Activated T-helper 1 cell treated with anti-CD3 and anti-CD28 coated beads, Interleukin-12 subunit alpha, Interleukin-12 subunit beta, Interleukin-2, Interleukin-4 antibody, amounts not matched to agents 30 ng/mL and 10 ng/mL and 1 ng/mL, durations not matched to agents 14 hours and 24 hours and 36 hours (primary cell): ENCODE measurements at regions not wholly inside any gene's neighbourhood (a gene's known extent, or its start where the extent isn't known, plus 50 kb on each side); places are given as distances from the start of the nearest gene placed in this dataset.
"Not testable (repeated sequence)": the region's sequence is repeated elsewhere in the genome, so short reads cannot be mapped to it uniquely, and the experiment has no call there.

Source experiments
- DNase-seq: peaks from one replicate; pipeline ENCODE4 v3.0.0; 2021; ENCODE audit warnings: low spot score
- H3K27ac Mint-ChIP-seq: one replicate; pipeline ENCODE4 v1.8.0; 2021; ENCODE audit warnings: mild to moderate bottlenecking, mixed read lengths
- H3K27me3 Mint-ChIP-seq: one replicate; pipeline ENCODE4 v1.8.0; 2022; ENCODE audit warnings: mild to moderate bottlenecking, moderate library complexity, mixed read lengths; ENCODE audit not compliant: insufficient read depth
- H3K36me3 Mint-ChIP-seq: one replicate; pipeline ENCODE4 v1.8.0; 2021; ENCODE audit warnings: low read depth, mixed read lengths
- H3K4me1 Mint-ChIP-seq: one replicate; pipeline ENCODE4 v1.8.0; 2021; ENCODE audit warnings: low read depth, mixed read lengths
- H3K4me3 Mint-ChIP-seq: one replicate; pipeline ENCODE4 v1.8.0; 2021; ENCODE audit warnings: mild to moderate bottlenecking, moderate library complexity, mixed read lengths
- H3K9me3 Mint-ChIP-seq: one replicate; pipeline ENCODE4 v1.8.0; 2021; ENCODE audit warnings: mixed read lengths
- intact Hi-C: fragments of 100-400 bp; cut with micrococcal nuclease; formaldehyde crosslinking; loops from one replicate; pipeline ENCODE4 v1.15.1; 2024

DNA sequence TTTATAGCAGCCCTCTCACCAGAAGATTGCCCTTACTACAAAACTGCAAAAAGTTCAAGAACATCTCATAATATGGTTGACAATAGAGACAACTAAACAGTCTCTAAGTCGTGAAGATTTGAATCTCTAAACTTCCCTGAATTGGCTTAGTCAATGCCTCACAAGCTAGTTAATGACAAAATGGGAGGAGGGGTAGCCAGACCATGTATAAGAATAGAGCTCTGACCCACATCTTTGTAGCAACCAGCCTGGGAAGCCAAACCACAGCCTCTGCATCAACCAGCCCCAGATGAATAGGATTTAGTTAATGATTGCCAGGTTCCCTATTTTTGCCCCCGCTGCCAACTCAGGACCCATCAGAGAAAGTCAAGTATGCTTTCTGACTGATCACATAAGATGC is 1265.9 kb upstream of the PCDH10 start:
- H3K27ac Mint-ChIP-seq, H3K4me3 Mint-ChIP-seq, H3K36me3 Mint-ChIP-seq, H3K27me3 Mint-ChIP-seq, H3K4me1 Mint-ChIP-seq, intact Hi-C loops, H3K9me3 Mint-ChIP-seq, DNase-seq: not testable (repeated sequence)

DNA sequence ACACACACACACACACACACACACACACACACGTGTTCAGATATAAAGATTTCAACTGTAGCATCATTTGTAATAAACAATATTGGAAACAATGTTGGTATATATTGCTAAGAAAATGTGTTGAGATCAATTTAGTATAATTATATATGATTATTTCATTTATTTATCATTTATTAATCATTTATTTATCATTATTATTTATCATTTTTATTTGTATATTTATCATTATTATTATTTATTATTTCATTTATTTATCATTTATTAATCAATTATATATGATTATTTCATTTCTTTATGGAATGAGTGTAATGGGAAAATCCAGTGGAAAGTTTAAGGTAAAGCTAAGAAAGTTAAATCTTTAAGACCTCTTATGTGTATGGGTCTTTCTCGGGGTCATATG is 1223.4 kb upstream of the PCDH10 start:
- H3K27ac Mint-ChIP-seq, result not testable (repeated sequence)

DNA sequence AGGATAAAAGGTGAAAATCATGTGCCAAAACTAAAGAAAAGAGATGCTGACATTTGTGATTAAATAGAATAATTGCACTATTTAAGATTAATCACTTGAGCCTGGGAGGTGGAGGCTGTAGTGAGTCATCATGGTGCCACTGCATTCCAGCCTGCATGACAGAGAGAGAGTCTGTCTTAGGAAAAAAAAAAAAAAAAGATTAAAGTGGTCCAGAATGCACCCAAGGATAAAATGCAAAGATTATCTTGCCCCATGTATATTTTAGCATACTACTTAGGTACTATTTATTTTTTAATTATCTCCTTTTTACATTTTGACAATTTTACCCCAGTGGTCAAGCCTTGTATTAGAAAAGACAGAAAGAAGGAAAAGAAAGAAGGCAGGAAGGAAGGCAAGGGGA is 1181.4 kb upstream of the PCDH10 start:
- H3K4me1 Mint-ChIP-seq, DNase-seq, intact Hi-C loops, H3K36me3 Mint-ChIP-seq, H3K9me3 Mint-ChIP-seq, H3K4me3 Mint-ChIP-seq, H3K27ac Mint-ChIP-seq, H3K27me3 Mint-ChIP-seq: not testable (repeated sequence)

More for the DNA sequence above, 1223.4 kb upstream of the PCDH10 start:
- H3K4me3 Mint-ChIP-seq, H3K27me3 Mint-ChIP-seq, H3K36me3 Mint-ChIP-seq, intact Hi-C loops, H3K9me3 Mint-ChIP-seq, DNase-seq, H3K4me1 Mint-ChIP-seq: not testable (repeated sequence)

DNA sequence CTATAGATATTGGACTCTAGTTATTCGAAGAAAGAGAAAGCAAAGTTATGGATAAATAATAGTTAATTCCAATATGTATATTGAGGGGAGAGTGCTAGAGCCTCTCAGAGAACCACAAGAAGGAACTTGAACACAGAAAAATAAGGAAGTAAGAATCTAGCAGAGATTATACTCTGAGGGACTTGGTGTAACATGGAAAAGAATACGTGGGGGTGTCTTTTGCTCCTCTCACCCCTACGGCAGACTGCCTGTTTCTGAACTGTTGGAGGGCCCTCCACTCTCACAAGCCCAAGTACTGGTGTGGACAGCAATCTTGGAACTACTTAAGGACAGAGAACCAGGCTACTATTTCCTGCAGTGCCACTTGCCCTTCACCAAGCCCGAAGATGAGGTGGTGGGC is 1174.4 kb upstream of the PCDH10 start:
- Mint-ChIP-seq H3K36me3 (peaks cover 2% of the 10 kb centered on the region), H3K4me3 (peak overlapping the region; percentile 93), H3K27me3 (peaks cover 1% of the 10 kb centered on the region), H3K27ac (no peak overlapping the region), H3K9me3 (peaks cover 14% of the 10 kb centered on the region), H3K4me1 (peaks cover 8% of the 10 kb centered on the region)
- intact Hi-C loops, result no loop called here
- no peak for DNase-seq

DNA sequence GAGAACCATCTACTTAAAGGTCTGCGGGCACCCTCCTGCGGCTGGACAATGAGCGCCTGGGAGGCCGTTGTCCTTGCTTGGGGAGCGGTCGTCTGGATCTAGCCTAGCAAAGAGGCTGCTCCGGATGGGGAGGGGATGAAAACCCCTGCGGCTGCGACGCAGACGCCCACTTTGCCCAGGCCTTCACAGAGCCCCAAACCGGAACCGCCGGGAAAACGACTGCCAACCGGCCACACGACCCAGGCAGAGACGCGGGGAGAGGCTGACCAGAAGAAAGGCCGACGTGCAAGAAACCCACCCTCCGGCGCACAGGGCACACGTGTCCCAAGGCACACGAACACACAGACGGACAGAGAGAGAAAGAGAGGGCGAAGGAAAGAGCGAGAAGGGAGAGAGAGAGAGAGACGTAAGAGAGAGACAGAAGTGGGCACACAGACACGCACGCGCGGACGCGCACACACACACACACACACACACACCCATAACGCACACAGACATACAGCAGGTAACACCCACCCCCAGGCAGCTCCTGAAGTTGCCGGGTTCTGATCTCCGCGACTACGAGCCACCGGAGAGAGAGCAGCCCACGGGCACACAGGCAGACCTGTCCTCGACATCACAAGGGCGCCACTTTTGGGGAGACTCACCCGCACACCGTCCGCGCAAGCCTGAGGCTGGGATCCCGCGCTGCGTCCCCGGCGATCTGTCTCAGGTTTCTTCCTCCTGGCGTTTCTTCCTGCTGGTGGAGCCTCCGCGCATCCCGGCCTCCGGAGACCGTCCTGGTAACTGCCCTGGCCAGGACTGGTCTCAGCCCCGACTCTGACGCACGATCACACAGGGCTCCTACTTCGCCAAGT is 1173.6 kb upstream of the PCDH10 start:
- H3K4me1 Mint-ChIP-seq, DNase-seq, H3K36me3 Mint-ChIP-seq, intact Hi-C loops, H3K27me3 Mint-ChIP-seq: not testable (repeated sequence)
- Mint-ChIP-seq H3K9me3 (peaks cover 14% of the 10 kb centered on the region), H3K27ac (peak overlapping the region; percentile 23), H3K4me3 (peak overlapping the region; percentile 93)

DNA sequence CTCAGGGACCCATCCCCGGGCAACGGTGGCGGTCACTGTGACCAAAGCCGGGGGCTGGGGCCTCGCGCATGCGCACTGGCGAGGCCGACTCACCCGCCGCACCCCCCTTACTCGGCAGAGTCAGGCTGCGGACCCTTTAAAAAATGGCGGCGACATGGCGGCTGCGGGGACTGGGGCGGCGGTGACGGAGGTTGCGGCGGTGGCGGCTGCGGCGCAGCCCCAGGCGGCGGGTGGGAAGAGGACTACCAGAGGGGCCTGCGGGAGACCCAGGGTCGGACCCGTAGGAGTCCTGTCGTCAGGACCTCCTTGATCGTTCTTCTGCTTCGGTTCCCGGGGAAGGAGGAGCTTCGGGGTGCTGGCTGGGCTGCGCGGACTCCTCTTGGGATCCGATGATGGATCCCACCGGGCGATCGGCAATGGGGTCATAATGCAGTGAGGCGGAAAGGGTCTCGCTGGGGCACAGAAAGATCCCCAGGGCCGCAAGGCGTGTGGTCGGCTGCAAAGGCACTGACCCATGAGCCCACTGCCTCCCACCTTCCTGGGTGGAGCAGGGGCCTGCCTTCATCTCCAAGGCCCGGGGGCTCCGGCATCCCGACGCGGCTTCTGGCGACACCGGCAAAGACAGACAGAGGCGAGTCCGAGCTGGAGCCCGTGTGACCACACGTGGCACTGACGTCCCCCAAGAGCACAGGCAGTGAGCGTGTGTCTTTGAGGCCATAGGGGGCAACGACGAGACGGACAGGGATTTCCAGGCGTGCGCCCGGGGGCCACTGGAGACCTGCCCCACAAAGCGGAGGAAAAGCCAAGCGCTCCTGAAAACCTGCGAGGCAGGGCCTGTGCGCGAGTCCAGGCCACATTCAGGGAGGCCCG is 1172.7 kb upstream of the PCDH10 start:
- H3K4me3 Mint-ChIP-seq, result peak overlapping the region; percentile 93
- intact Hi-C loops, H3K36me3 Mint-ChIP-seq, H3K4me1 Mint-ChIP-seq, H3K27me3 Mint-ChIP-seq: not testable (repeated sequence)
- DNase-seq, result peak; percentile 21
- H3K27ac Mint-ChIP-seq, result peak overlapping the region; percentile 23
- H3K9me3 Mint-ChIP-seq, result peaks cover 14% of the 10 kb centered on the region

DNA sequence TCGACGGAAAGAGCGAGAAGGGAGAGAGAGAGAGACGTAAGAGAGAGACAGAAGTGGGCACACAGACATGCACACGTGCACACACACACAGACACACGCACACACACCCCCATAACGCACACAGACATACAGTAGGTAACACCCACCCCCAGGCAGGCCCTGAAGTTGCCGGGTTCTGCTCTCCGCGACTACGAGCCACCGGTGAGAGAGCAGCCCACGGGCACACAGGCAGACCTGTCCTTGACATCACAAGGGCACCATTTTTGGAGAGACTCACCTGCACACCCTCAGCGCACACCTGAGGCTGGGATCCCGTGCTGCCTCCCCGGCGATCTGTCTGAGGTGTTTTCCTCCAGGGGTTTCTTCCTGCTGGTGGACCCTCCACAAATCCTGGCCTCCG is 1171.0 kb upstream of the PCDH10 start:
- Mint-ChIP-seq H3K4me3 (no peak overlapping the region), H3K4me1 (peaks cover 8% of the 10 kb centered on the region), H3K27ac (no peak overlapping the region), H3K27me3 (peaks cover 1% of the 10 kb centered on the region), H3K9me3 (peaks cover 14% of the 10 kb centered on the region), H3K36me3 (peaks cover 2% of the 10 kb centered on the region)
- DNase-seq, result no peak
- intact Hi-C loops, result no loop called here

DNA sequence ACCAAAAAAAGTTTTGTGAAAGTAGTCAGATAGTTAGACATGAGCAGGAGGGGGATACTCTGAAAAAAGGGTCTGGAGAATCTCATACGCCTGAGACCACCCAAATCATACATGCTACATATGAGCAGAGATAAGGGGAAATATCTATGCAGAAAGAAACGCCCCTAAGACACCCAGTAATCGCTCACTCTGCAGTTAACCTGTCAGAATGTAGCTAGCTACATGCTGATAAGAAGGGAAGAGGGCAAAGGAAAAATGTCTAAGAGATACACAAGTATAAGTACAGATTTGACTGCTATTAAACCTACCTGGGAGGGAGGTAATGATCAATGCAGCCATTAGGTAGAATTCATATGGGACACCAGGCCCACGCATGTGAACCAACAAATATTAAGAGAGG is 1159.5 kb upstream of the PCDH10 start:
- intact Hi-C loops, result no loop called here
- no peak overlapping the region for H3K27ac Mint-ChIP-seq
- no peak for DNase-seq
- no peaks in the 10 kb centered on the region for H3K9me3 Mint-ChIP-seq
- no peaks in the 10 kb centered on the region for H3K4me1 Mint-ChIP-seq
- no peaks in the 10 kb centered on the region for H3K36me3 Mint-ChIP-seq
- H3K4me3 Mint-ChIP-seq, result no peak overlapping the region
- H3K27me3 Mint-ChIP-seq, result no peaks in the 10 kb centered on the region

DNA sequence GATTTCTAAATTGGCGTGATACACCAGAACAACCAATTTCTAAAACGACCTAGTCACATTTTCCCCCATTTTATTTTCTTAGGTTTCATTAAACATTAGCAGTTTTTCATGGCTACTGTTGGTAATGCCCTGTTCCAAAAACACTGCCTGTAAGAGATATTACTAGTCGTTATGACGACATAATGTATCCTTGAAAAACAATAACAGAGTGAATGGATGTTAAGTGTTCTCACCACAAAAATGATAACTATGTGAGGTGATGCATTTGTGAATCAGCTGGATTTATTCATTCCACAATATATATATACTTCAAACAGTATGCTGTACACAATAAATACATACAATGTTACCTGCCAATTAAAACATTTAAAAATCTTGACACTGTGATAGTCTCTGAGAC is 1147.6 kb upstream of the PCDH10 start:
- Mint-ChIP-seq H3K4me1 (no peaks in the 10 kb centered on the region), H3K27me3 (no peaks in the 10 kb centered on the region), H3K36me3 (no peaks in the 10 kb centered on the region), H3K4me3 (no peak overlapping the region), H3K27ac (no peak overlapping the region), H3K9me3 (no peaks in the 10 kb centered on the region)
- intact Hi-C loops, result no loop called here
- no peak for DNase-seq

DNA sequence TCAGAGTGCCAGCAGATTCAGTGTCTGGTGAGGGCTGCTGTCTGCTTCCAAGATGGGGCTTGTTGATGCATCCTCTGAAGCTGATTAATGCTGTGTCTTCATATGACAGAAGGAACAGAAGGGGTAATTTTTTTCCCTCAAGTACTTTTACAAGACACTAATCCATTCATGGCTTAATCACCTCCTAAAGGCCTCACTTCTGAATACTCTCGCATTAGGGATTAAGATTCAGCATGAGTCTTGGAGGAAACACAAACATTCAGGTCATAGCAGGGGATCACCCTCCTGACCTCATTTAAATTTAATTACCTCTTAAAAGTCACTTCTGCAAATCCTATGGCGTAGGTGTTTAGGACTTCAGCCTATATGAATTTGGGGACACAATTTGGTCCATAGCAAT is 1145.5 kb upstream of the PCDH10 start:
- intact Hi-C loops, result no loop called here
- H3K27me3 Mint-ChIP-seq, result no peaks in the 10 kb centered on the region
- no peak overlapping the region for H3K27ac Mint-ChIP-seq
- no peak for DNase-seq
- no peak overlapping the region for H3K4me3 Mint-ChIP-seq
- H3K4me1 Mint-ChIP-seq, result no peaks in the 10 kb centered on the region
- no peaks in the 10 kb centered on the region for H3K9me3 Mint-ChIP-seq
- no peaks in the 10 kb centered on the region for H3K36me3 Mint-ChIP-seq

DNA sequence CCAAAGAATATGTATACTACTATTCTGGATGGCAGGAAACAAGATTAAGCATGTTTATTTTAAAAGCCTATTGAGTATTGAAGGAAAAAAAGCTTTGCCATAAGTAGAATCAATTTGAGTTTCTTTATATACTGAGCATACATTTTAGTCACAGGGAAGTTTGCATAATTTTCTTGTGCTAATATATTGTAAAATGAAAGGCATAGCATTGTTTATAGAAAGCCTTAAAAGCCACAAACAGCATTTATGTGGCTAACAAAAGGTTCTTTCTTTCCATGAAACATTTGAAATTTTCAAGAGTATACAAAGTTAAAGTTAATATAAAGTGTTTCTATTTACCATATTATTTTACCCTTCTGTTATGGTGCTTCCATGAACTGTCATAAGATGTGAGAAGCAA is 1133.8 kb upstream of the PCDH10 start:
- intact Hi-C loops, result no loop called here
- Mint-ChIP-seq H3K4me3 (no peak overlapping the region), H3K27me3 (no peaks in the 10 kb centered on the region), H3K4me1 (no peaks in the 10 kb centered on the region), H3K27ac (no peak overlapping the region), H3K36me3 (no peaks in the 10 kb centered on the region), H3K9me3 (no peaks in the 10 kb centered on the region)
- DNase-seq, result no peak

DNA sequence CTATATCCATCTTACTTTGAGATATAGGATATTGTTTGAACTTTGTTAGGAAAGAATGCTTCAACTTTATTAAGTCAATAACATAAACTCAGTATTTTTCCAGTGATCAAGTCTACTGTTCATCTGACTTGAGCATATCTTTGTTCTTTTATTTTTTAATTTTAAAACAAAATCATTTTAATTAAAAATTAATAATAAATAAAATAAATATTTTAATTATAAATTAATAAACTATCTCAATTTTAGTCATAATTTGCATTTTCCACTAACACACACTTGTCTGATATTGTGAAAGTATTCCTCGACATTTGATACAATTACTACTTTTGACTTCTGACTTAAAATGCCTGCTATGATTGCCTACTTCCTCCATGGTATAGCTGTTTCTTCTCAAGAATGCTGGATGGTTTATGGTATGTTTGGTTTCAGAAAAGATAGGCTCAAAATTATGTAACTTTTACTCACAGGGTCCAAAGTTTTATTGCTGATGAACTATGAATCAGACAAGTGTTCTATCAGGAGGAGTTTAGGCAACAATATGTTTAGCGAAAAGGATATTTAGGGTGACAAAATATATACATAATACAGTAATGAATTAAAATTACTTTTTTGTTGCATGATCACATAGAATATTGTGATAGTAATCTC is 1132.3 kb upstream of the PCDH10 start:
- intact Hi-C loops, result no loop called here
- H3K27me3 Mint-ChIP-seq, result no peaks in the 10 kb centered on the region
- H3K4me3 Mint-ChIP-seq, result no peak overlapping the region

DNA sequence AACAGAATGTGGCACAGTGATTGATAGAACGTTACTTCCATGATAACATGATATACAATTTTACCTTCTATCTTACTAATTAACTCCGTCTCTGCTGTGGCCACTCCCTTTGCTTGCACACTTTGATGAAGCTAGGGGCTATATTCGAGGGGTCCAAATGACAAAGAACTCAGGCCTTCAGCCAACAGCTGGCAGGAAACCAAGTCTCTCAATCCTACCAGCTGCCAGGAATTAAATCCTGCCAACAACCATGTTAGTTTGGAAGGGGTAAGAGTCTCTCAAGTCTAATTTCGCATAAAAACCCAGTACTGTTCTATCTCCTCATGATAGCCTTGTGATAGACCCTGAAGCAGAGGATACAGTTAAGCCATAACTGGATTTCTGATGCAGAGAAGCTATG is 1122.9 kb upstream of the PCDH10 start:
- no peaks in the 10 kb centered on the region for H3K4me1 Mint-ChIP-seq
- no peaks in the 10 kb centered on the region for H3K27me3 Mint-ChIP-seq
- H3K36me3 Mint-ChIP-seq, result no peaks in the 10 kb centered on the region
- H3K9me3 Mint-ChIP-seq, result no peaks in the 10 kb centered on the region
- no peak overlapping the region for H3K27ac Mint-ChIP-seq
- DNase-seq, result no peak
- intact Hi-C loops, result no loop called here
- H3K4me3 Mint-ChIP-seq, result no peak overlapping the region

More for the DNA sequence above, 1132.3 kb upstream of the PCDH10 start:
- no peak for DNase-seq
- H3K4me1 Mint-ChIP-seq, result no peaks in the 10 kb centered on the region
- no peak overlapping the region for H3K27ac Mint-ChIP-seq
- no peaks in the 10 kb centered on the region for H3K9me3 Mint-ChIP-seq
- no peaks in the 10 kb centered on the region for H3K36me3 Mint-ChIP-seq
